ENCODE measurements at regions not wholly inside any gene's neighbourhood (a gene's known extent, or its start where the extent isn't known, plus 50 kb on each side); places are given as distances from the start of the nearest gene placed in this dataset.

GRCh38 chr9:85186218-85186585 is 516.7 kb downstream of the NTRK2 start:
- TF ChIP-seq, protein P1, sequence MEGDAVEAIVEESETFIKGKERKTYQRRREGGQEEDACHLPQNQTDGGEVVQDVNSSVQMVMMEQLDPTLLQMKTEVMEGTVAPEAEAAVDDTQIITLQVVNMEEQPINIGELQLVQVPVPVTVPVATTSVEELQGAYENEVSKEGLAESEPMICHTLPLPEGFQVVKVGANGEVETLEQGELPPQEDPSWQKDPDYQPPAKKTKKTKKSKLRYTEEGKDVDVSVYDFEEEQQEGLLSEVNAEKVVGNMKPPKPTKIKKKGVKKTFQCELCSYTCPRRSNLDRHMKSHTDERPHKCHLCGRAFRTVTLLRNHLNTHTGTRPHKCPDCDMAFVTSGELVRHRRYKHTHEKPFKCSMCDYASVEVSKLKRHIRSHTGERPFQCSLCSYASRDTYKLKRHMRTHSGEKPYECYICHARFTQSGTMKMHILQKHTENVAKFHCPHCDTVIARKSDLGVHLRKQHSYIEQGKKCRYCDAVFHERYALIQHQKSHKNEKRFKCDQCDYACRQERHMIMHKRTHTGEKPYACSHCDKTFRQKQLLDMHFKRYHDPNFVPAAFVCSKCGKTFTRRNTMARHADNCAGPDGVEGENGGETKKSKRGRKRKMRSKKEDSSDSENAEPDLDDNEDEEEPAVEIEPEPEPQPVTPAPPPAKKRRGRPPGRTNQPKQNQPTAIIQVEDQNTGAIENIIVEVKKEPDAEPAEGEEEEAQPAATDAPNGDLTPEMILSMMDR (IDR thresholded peaks at IDR 0.05) = no peak
- TF ChIP-seq ZFX (IDR thresholded peaks at IDR 0.05; ENCODE audit: borderline replicate concordance) = no peak
